PC-3 (cell line): ENCODE measurements at regions not wholly inside any gene's neighbourhood (a gene's known extent, or its start where the extent isn't known, plus 50 kb on each side); places are given as distances from the start of the nearest gene placed in this dataset.
"Not testable (repeated sequence)": the region's sequence is repeated elsewhere in the genome, so short reads cannot be mapped to it uniquely, and the experiment has no call there.

Experiments used
- EZH2 ChIP-seq: fragments of 300-600 bp; sonication (generic); IDR thresholded peaks from one replicate; pipeline ENCODE4 v1.6.1; 2017; ENCODE audit warnings: antibody characterized with exemption, mild to moderate bottlenecking, low read length; ENCODE audit not compliant: unreplicated experiment
- TF ChIP-seq, protein P1 (sequence below): fragments of 300-600 bp; sonication (generic); conservative IDR thresholded peaks from 2 replicates; pipeline ENCODE4 v1.5.1; 2017; ENCODE audit warnings: antibody characterized with exemption, low read depth, mild to moderate bottlenecking, low read length

- TF ChIP-seq, protein P1, sequence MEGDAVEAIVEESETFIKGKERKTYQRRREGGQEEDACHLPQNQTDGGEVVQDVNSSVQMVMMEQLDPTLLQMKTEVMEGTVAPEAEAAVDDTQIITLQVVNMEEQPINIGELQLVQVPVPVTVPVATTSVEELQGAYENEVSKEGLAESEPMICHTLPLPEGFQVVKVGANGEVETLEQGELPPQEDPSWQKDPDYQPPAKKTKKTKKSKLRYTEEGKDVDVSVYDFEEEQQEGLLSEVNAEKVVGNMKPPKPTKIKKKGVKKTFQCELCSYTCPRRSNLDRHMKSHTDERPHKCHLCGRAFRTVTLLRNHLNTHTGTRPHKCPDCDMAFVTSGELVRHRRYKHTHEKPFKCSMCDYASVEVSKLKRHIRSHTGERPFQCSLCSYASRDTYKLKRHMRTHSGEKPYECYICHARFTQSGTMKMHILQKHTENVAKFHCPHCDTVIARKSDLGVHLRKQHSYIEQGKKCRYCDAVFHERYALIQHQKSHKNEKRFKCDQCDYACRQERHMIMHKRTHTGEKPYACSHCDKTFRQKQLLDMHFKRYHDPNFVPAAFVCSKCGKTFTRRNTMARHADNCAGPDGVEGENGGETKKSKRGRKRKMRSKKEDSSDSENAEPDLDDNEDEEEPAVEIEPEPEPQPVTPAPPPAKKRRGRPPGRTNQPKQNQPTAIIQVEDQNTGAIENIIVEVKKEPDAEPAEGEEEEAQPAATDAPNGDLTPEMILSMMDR: not testable (repeated sequence)
- not testable (repeated sequence) for TF ChIP-seq EZH2
These were observed 214.8 kb upstream of the ZNF469 start for GRCh38 chr16:88167798-88168556.
